H1 (cell line): ENCODE measurements at regions not wholly inside any gene's neighbourhood (a gene's known extent, or its start where the extent isn't known, plus 50 kb on each side); places are given as distances from the start of the nearest gene placed in this dataset.

Source experiments
- CTCF ChIA-PET: fragments of 300-600 bp; sonication (Branson Sonifier 250); formaldehyde crosslinking; loops from one replicate; lab custom pipeline; 2021; ENCODE audit not compliant: partially characterized antibody; lab: Charles Lee
- POLR2A ChIA-PET: fragments of 300-600 bp; sonication (Branson Sonifier 250); formaldehyde crosslinking; loops from one replicate; lab custom pipeline; 2021; ENCODE audit warnings: inconsistent platforms; ENCODE audit not compliant: partially characterized antibody; lab: Charles Lee
- DNase-seq, 2 experiments: peaks; one replicate each; pipeline versions ENCODE4 v3.0.0 to v3.0.0-alpha.2; 2010 to 2022; ENCODE audit warnings: low spot score in 2 of 2, low read depth in 1 of 2, mixed read lengths in 1 of 2
- FAIRE-seq: peaks from 2 replicates; lab custom pipeline; 2011; peaks lifted over from hg19 to GRCh38; lab: Jason Lieb, UNC
- H2AFZ ChIP-seq: 2 replicates; pipeline ENCODE4 v1.8.1; 2012; ENCODE audit warnings: low read length, inconsistent platforms
- H2AK5ac ChIP-seq: 2 replicates; pipeline ENCODE4 v1.6.1; 2013; ENCODE audit warnings: low read depth, low read length
- H2BK120ac ChIP-seq: replicated peaks from 2 replicates; pipeline ENCODE3; 2013; ENCODE audit warnings: low read depth, low read length, inconsistent platforms
- H2BK12ac ChIP-seq: 2 replicates; pipeline ENCODE4 v1.6.1; 2013; ENCODE audit warnings: low read depth, low read length
- H2BK15ac ChIP-seq: 2 replicates; pipeline ENCODE4 v1.6.1; 2013; ENCODE audit warnings: low read length
- H2BK20ac ChIP-seq: 2 replicates; pipeline ENCODE4 v1.6.1; 2013; ENCODE audit warnings: low read length
- H2BK5ac ChIP-seq: 2 replicates; pipeline ENCODE4 v1.6.1; 2013; ENCODE audit warnings: low read depth, low read length
- H3K14ac ChIP-seq: 2 replicates; pipeline ENCODE4 v1.6.1; 2013; ENCODE audit warnings: inconsistent platforms; ENCODE audit not compliant: insufficient read length
- H3K18ac ChIP-seq: 2 replicates; pipeline ENCODE4 v1.6.1; 2013; ENCODE audit warnings: low read length; ENCODE audit errors: extremely low read depth
- H3K23ac ChIP-seq: 2 replicates; pipeline ENCODE4 v1.6.1; 2013; ENCODE audit warnings: inconsistent platforms; ENCODE audit not compliant: insufficient read length
- H3K23me2 ChIP-seq: 2 replicates; pipeline ENCODE4 v1.6.1; 2013; ENCODE audit warnings: low read depth, low read length
- H3K27ac ChIP-seq: 2 replicates; pipeline ENCODE4 v1.6.1; 2011; ENCODE audit warnings: low read depth, low read length, inconsistent platforms
- H3K27me3 ChIP-seq, 4 experiments: replicated peaks in 1 of 4; 1 replicate in 1 of 4; 2 replicates in 3 of 4; pipeline versions ENCODE4 v1.6.1 to v1.8.1; 2011 to 2013; ENCODE audit warnings: low read length in 3 of 4, mild to moderate bottlenecking in 3 of 4, inconsistent platforms in 2 of 4, mixed read lengths in 2 of 4, moderate library complexity in 1 of 4; ENCODE audit not compliant: control insufficient read depth in 3 of 4, insufficient read depth in 3 of 4; ENCODE audit errors: extremely low read depth in 1 of 4
- H3K36me3 ChIP-seq, 4 experiments: 2 replicates each; pipeline versions ENCODE4 v1.6.1 to v1.8.1; 2011 to 2013; ENCODE audit warnings: mild to moderate bottlenecking in 4 of 4, low read length in 3 of 4, moderate library complexity in 2 of 4, control low read depth in 1 of 4, inconsistent platforms in 1 of 4; ENCODE audit not compliant: insufficient read depth in 4 of 4, control insufficient read depth in 2 of 4
- H3K4ac ChIP-seq: replicated peaks from 2 replicates; pipeline ENCODE3; 2013; ENCODE audit warnings: low read length, low read depth, mixed read lengths, inconsistent platforms; ENCODE audit not compliant: insufficient read length
- H3K4me1 ChIP-seq, 4 experiments: replicated peaks in 1 of 4; 1 replicate in 1 of 4; 2 replicates in 3 of 4; pipeline versions ENCODE4 v1.6.1 to v1.8.1; 2011 to 2013; ENCODE audit warnings: low read length in 3 of 4, inconsistent platforms in 2 of 4, mixed read lengths in 1 of 4; ENCODE audit not compliant: insufficient read depth in 4 of 4, control insufficient read depth in 3 of 4
- H3K4me2 ChIP-seq, 2 experiments: 2 replicates each; pipeline versions ENCODE4 v1.6.1 to v1.8.1; 2011 to 2013; ENCODE audit warnings: low read depth in 2 of 2, low read length in 2 of 2, control low read depth in 1 of 2, inconsistent platforms in 1 of 2, mild to moderate bottlenecking in 1 of 2; ENCODE audit not compliant: insufficient read depth in 1 of 2
- H3K4me3 ChIP-seq, 4 experiments: fragments of 200-600, 300-600 bp in 1 of 4; sonication (generic), shearing (Covaris generic), sonication (Bioruptor Twin) in 1 of 4; 2 replicates each; pipeline versions ENCODE4 v1.5.1 to v1.8.1; 2011 to 2016; ENCODE audit warnings: low read length in 4 of 4, low read depth in 3 of 4, control low read depth in 2 of 4, inconsistent platforms in 2 of 4, mild to moderate bottlenecking in 2 of 4, mixed read lengths in 1 of 4, moderate library complexity in 1 of 4; ENCODE audit not compliant: insufficient read depth in 2 of 4; ENCODE audit errors: extremely low read depth in 1 of 4
- H3K56ac ChIP-seq: replicated peaks from 2 replicates; pipeline ENCODE3; 2013; ENCODE audit warnings: low read depth, mild to moderate bottlenecking, mixed read lengths, low read length, inconsistent platforms; ENCODE audit not compliant: insufficient read length
- H3K79me1 ChIP-seq: 2 replicates; pipeline ENCODE4 v1.6.1; 2013; ENCODE audit warnings: low read depth, low read length, control low read depth
- H3K79me2 ChIP-seq, 2 experiments: 2 replicates each; pipeline versions ENCODE4 v1.6.1 to v1.8.1; 2012 to 2013; ENCODE audit warnings: low read length in 2 of 2, mild to moderate bottlenecking in 2 of 2, inconsistent platforms in 1 of 2; ENCODE audit not compliant: insufficient read depth in 2 of 2, control insufficient read depth in 1 of 2
- H3K9ac ChIP-seq, 4 experiments: replicated peaks in 1 of 4; 1 replicate in 1 of 4; 2 replicates in 3 of 4; pipeline versions ENCODE4 v1.6.1 to v1.8.1; 2011 to 2013; ENCODE audit warnings: low read depth in 3 of 4, low read length in 3 of 4, control low read depth in 2 of 4, mild to moderate bottlenecking in 2 of 4, moderate library complexity in 2 of 4, inconsistent platforms in 1 of 4; ENCODE audit errors: extremely low read depth in 1 of 4
- H3K9me3 ChIP-seq, 2 experiments: 2 replicates each; pipeline versions ENCODE4 v1.6.1 to v1.8.1; 2012 to 2013; ENCODE audit warnings: mild to moderate bottlenecking in 2 of 2, moderate library complexity in 2 of 2, control low read depth in 1 of 2, inconsistent platforms in 1 of 2, low read depth in 1 of 2, low read length in 1 of 2, mixed read lengths in 1 of 2; ENCODE audit not compliant: insufficient read depth in 2 of 2
- H4K20me1 ChIP-seq, 2 experiments: replicated peaks in 1 of 2; 2 replicates each; pipeline versions ENCODE3 to v1.8.1; 2011 to 2013; ENCODE audit warnings: inconsistent platforms in 2 of 2, low read length in 2 of 2, mild to moderate bottlenecking in 1 of 2; ENCODE audit not compliant: insufficient read depth in 2 of 2, control insufficient read depth in 1 of 2
- H4K5ac ChIP-seq: 2 replicates; pipeline ENCODE4 v1.6.1; 2013; ENCODE audit warnings: low read length, low read depth, mixed read lengths, inconsistent platforms; ENCODE audit not compliant: insufficient read length
- H4K8ac ChIP-seq: 2 replicates; pipeline ENCODE4 v1.8.0; 2013; ENCODE audit warnings: mild to moderate bottlenecking, moderate library complexity, low read length, inconsistent platforms; ENCODE audit not compliant: insufficient read depth; ENCODE audit errors: extremely low read depth
- H4K91ac ChIP-seq: replicated peaks from 2 replicates; pipeline ENCODE3; 2013; ENCODE audit warnings: low read length, mixed read lengths, inconsistent platforms; ENCODE audit not compliant: insufficient read length
- BRCA1 ChIP-seq: IDR thresholded peaks from 2 replicates; pipeline ENCODE4 v1.6.1; 2012; ENCODE audit warnings: low read depth, low read length, improper control_type of control experiment
- TF ChIP-seq, protein P1 (sequence below): fragments of 300-600 bp; sonication (generic); IDR thresholded peaks from 2 replicates; pipeline ENCODE4 v1.7.1; 2012; ENCODE audit warnings: low read length, moderate library complexity, mild to moderate bottlenecking, inconsistent platforms; ENCODE audit not compliant: insufficient replicate concordance

GRCh38 chr3:34020170-34020569, 221.7 kb downstream of the PDCD6IP start:
- Histone ChIP-seq H3K4me3 (no peak overlapping the region), H2AK5ac (no peak overlapping the region), H2BK5ac (no peak overlapping the region), H3K79me2 (no peaks in the 10 kb centered on the region), H2BK12ac (no peak overlapping the region), H4K20me1 (no peaks in the 10 kb centered on the region), H3K27me3 (no peaks in the 10 kb centered on the region), H4K8ac (no peak overlapping the region), H3K23ac (no peak overlapping the region), H2BK120ac (no peak overlapping the region), H2BK20ac (no peak overlapping the region), H3K9me3 (no peaks in the 10 kb centered on the region), H2BK15ac (no peak overlapping the region), H3K56ac (no peak overlapping the region), H3K18ac (no peak overlapping the region), H3K14ac (no peak overlapping the region), H3K79me1 (no peaks in the 10 kb centered on the region), H4K5ac (no peak overlapping the region), H3K36me3 (no peaks in the 10 kb centered on the region; a peak in 1 of 8 replicates), H3K27ac (no peak overlapping the region), H3K9ac (no peak overlapping the region), H3K4me2 (no peak overlapping the region), H3K23me2 (no peaks in the 10 kb centered on the region), H3K4me1 (no peaks in the 10 kb centered on the region; a peak in 2 of 7 replicates), H3K4ac (no peak overlapping the region), H2AFZ (no peak overlapping the region), H4K91ac (no peak overlapping the region)
- FAIRE-seq (no peak), DNase-seq (no peak)
- ChIA-PET CTCF (interaction anchor here (1.0 to 1.3 kb wide), 2 partner anchors 87 to 136 kb away, joined by 3 to 5 read pairs; no protein-coding TSS in a partner anchor), POLR2A (no interaction called here)
- TF ChIP-seq, protein P1, sequence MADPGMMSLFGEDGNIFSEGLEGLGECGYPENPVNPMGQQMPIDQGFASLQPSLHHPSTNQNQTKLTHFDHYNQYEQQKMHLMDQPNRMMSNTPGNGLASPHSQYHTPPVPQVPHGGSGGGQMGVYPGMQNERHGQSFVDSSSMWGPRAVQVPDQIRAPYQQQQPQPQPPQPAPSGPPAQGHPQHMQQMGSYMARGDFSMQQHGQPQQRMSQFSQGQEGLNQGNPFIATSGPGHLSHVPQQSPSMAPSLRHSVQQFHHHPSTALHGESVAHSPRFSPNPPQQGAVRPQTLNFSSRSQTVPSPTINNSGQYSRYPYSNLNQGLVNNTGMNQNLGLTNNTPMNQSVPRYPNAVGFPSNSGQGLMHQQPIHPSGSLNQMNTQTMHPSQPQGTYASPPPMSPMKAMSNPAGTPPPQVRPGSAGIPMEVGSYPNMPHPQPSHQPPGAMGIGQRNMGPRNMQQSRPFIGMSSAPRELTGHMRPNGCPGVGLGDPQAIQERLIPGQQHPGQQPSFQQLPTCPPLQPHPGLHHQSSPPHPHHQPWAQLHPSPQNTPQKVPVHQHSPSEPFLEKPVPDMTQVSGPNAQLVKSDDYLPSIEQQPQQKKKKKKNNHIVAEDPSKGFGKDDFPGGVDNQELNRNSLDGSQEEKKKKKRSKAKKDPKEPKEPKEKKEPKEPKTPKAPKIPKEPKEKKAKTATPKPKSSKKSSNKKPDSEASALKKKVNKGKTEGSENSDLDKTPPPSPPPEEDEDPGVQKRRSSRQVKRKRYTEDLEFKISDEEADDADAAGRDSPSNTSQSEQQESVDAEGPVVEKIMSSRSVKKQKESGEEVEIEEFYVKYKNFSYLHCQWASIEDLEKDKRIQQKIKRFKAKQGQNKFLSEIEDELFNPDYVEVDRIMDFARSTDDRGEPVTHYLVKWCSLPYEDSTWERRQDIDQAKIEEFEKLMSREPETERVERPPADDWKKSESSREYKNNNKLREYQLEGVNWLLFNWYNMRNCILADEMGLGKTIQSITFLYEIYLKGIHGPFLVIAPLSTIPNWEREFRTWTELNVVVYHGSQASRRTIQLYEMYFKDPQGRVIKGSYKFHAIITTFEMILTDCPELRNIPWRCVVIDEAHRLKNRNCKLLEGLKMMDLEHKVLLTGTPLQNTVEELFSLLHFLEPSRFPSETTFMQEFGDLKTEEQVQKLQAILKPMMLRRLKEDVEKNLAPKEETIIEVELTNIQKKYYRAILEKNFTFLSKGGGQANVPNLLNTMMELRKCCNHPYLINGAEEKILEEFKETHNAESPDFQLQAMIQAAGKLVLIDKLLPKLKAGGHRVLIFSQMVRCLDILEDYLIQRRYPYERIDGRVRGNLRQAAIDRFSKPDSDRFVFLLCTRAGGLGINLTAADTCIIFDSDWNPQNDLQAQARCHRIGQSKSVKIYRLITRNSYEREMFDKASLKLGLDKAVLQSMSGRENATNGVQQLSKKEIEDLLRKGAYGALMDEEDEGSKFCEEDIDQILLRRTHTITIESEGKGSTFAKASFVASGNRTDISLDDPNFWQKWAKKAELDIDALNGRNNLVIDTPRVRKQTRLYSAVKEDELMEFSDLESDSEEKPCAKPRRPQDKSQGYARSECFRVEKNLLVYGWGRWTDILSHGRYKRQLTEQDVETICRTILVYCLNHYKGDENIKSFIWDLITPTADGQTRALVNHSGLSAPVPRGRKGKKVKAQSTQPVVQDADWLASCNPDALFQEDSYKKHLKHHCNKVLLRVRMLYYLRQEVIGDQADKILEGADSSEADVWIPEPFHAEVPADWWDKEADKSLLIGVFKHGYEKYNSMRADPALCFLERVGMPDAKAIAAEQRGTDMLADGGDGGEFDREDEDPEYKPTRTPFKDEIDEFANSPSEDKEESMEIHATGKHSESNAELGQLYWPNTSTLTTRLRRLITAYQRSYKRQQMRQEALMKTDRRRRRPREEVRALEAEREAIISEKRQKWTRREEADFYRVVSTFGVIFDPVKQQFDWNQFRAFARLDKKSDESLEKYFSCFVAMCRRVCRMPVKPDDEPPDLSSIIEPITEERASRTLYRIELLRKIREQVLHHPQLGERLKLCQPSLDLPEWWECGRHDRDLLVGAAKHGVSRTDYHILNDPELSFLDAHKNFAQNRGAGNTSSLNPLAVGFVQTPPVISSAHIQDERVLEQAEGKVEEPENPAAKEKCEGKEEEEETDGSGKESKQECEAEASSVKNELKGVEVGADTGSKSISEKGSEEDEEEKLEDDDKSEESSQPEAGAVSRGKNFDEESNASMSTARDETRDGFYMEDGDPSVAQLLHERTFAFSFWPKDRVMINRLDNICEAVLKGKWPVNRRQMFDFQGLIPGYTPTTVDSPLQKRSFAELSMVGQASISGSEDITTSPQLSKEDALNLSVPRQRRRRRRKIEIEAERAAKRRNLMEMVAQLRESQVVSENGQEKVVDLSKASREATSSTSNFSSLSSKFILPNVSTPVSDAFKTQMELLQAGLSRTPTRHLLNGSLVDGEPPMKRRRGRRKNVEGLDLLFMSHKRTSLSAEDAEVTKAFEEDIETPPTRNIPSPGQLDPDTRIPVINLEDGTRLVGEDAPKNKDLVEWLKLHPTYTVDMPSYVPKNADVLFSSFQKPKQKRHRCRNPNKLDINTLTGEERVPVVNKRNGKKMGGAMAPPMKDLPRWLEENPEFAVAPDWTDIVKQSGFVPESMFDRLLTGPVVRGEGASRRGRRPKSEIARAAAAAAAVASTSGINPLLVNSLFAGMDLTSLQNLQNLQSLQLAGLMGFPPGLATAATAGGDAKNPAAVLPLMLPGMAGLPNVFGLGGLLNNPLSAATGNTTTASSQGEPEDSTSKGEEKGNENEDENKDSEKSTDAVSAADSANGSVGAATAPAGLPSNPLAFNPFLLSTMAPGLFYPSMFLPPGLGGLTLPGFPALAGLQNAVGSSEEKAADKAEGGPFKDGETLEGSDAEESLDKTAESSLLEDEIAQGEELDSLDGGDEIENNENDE, result no peak
- no peak for TF ChIP-seq BRCA1
